Activated T-cell treated with anti-CD3 and anti-CD28 coated beads for 4 hours (primary cell): ENCODE measurements at regions not wholly inside any gene's neighbourhood (a gene's known extent, or its start where the extent isn't known, plus 50 kb on each side); places are given as distances from the start of the nearest gene placed in this dataset.

Experiments
- DNase-seq: peaks from one replicate; pipeline ENCODE4 v3.0.0-alpha.2; 2020

DNA sequence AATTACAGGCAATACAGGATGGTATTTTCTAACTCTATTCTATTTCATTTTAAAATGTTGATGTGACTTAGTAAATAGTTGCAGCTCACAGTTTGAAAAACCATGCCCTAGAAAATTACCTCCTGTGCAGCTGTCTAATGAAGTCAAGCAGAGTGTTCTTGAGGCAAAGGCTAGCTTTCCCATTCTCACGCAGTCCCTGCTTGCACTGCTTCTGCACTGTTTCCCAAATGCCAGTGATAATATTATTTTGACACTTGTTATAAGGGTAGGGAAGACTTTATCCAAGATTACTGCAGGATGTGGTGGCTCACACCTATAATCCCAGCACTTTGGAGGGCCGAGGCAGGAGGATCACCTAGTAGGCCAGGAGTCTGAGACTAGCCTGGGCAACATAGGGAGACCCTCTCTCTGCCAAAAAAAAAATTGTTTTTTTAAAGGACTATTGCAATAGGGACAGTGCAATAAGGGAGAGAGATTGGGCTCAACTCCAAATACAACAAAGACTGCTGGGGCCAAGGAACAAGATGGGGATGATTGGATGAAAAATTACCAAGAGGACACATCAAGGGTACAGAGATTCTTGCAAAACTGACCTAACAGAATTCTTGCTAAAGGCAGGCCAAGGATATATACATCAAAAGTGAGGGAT, 196.1 kb downstream of the LY86 start:
- no peak for DNase-seq

DNA sequence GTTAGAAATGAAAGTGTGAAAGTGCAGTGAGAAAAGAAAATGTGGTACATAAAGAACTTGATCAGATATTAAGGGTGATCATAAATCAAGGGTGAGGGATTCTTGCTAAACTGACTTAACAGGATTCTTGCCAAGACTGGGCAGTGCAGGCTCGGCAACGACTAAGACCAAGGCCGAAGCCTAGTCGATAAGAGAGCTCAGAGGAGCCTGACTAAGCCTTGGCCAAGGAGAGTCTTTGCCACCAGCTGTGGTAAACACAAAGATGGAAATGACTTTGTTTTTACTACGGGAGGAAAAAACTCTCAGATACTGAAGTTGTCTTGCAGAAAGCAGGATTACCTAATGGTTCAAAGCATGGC, 196.6 kb downstream of the LY86 start:
- DNase-seq, result no peak

DNA sequence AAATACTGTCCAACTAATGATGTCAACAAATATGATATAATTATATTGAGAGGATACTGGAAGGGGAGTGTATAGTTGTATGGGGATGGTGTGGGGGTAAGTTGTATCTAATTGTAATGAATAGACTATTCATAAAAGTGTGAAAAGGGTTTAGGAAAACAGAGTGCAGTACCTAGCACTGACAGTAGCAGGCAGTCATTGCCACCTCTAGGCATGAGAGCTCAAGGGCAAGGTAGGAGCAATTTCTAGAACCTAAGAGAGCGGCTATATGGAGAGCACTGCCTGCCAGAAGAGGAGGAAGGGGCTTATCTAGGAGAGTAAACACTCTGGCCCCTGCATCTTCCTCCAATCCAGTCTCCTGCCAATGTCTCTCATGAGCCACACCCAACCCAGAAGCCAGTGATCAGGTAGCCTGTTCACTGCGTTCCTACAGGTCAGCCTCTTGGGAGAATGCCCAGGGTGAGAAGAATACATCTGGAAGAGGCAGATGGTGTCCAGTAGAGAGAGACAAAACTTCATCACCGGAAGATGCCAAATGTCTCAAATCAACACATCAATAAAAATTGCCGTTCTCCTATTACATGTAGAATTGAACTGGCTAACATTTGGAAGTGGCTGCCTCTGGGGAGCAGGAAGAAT, 200.0 kb downstream of the LY86 start:
- no peak for DNase-seq

DNA sequence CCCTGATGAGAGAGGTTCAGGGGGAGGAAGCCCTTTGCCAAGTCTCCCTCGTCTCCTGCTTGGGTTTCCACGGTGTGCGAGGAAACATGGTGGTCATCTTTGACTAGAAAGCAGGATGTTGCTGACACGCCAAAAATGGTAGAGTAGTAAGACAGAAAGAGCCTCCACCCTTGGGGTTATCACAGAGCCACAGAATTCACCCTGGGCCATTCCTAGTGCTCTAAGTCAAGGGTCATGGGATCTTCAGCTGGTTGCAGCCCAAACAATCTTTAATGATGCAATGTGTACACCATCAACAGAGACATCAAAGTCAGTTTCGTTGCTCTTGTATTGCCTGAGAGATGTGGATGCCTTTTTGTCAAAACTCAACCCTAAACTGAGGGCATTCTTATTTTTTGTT, 201.9 kb downstream of the LY86 start:
- no peak for DNase-seq

DNA sequence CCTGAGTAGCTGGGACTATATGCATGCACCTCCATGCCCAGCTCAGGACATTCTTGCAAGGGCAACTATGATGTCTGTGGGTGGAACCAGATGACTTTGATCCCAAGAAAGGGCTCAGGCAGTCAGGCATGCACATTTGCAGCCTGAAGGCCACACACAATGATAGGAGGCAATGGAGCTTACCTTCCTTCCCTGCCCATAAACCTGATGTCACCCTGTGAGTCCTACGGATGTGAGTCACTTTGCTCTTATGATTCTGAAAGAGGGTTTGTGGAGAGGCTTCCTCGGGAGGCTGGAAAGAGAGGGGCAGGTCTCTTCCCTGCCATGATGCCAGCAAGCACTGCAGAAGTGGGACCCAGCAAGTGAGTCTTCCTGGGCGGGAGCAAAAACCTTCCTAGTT, 202.4 kb downstream of the LY86 start:
- DNase-seq, result no peak

DNA sequence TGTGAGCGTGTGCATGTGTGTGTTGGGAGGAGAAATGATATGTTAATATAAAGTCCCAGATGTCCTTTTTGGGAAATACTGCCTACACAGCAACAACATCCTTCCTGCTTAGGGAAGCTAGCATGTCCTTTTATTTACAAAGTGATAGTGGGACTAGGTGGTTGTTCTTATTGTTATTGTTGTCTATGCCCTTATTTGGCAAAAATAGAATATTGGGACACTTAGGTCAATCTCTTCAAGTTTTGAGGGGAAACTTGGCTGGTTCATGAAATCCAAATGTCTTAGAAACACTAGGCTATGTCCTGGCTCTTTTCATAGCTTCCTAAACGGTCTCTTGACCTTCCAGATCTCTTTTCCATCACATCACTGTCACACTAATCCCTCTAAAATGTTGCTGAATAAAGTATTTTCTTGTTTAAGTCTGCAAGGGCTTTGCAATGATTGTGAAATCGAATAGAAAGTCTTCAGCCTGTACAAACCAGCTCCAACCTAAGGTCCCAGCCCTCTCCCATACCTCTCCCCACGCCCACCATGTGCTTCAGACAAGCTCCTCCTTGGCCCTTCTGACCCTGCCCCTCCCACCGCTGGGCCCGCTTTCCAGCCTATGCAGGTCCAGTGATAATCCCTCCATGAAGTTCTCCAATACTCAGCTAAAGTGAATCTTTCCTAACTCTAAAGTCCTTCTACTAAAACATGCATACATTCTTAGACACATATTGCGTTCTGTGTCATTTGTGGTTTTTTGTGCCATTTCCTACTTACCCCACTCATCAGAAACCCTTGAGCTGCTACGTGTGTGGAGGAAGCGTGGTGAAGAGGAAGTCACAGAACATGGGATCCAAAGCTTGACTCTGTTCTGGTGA, 205.1 kb downstream of the LY86 start:
- no peak for DNase-seq

DNA sequence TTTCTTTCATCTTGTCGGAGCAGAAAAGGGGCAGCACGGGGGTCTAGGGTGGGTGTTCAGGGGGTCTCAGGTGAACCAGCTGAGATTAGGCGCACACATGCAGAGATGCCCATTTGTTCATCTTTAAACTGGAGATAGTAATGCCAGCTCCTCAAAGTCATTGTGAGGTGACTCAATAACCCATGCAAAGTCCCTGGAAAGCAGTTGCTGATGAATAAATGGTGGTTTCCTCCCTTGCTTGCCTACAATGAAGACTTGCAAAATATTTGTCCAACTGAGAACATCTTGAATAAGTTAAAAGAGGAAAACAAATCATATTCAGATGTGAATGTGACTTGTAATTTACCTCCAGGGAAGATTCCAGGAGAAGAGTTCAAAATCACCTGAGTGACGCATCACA, 206.9 kb downstream of the LY86 start:
- DNase-seq, result no peak

DNA sequence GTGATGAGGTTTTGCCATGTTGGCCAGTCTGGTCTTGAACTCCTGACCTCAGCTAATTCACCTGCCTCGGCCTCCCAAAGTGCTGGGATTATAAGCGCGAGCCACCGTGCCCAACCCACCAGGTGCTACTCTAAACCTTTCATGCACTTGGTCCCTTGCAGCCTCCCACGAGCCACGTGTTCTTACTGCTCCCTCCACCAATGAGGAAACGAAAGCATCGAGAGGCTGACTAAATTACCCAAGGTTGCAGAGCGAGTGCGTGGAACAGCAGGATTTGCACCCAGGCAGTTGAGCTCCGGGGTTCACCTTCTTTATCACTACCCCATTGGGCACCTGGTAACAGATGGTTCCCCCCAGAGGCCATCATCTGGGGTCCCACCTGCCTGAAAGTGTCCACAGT, 208.3 kb downstream of the LY86 start:
- DNase-seq, result no peak

DNA sequence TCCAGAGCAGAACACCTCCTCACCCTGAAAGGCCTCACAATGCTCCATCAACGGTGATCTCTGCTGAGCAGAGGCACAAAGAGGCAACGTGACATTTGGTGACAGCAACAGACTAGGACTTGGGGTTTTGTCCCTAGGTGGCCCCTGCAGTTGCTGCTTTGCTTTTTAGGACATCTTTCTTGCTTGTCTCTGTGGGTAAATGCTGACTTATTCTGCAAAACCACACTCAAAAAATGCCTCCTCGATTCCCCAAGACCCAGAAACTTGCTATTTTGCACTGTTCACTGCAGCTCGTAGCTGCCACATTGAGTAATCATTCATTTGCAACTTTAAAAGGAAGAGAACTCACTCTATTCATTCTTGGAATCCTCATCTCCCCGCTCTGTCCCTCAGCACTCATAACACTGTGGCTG, 209.9 kb downstream of the LY86 start:
- DNase-seq, result no peak

DNA sequence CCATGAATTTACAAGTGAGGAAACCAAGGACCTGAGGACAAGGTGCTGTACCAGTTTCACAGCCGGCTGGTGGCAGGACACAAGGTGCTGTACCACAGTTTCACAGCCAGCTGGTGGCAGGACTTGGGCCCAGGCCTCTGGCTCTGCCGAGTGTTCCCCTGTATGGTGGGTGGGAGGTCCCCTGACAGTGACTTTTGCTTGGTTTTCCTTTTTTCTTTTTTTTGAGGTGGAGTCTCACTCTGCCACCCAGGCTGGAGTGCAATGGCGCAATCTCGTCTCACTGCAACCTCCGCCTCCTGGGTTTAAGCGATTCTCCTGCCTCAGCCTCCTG, 212.4 kb downstream of the LY86 start:
- DNase-seq, result no peak

DNA sequence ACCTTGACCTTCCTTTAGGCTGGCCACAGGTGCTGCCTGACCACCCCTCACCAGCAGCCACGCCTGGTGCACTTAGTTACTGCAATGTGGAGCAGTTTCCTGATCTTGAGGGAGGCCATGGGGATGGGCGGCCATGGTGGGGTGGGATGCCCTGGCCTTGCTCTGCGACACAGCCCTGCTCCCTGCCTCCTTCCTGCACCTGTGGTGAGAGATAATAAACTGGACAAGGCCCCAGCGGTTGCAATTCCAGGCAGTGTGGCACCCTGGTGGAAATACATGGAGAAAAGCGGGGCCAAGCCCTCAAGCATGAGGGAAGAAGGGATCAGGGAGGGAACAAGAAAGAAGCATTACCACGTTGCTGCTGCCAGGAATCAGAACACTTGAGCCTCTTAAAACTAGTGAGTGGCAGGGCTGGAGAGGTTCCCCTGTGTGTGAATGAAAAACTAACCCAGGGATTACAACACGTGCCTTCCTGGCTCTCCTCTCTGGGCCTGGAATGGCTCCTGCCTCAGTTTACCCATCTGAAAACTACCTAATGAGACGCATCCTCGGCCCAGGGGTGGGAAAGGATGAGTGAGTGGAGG, 213.2 kb downstream of the LY86 start:
- DNase-seq, result no peak

DNA sequence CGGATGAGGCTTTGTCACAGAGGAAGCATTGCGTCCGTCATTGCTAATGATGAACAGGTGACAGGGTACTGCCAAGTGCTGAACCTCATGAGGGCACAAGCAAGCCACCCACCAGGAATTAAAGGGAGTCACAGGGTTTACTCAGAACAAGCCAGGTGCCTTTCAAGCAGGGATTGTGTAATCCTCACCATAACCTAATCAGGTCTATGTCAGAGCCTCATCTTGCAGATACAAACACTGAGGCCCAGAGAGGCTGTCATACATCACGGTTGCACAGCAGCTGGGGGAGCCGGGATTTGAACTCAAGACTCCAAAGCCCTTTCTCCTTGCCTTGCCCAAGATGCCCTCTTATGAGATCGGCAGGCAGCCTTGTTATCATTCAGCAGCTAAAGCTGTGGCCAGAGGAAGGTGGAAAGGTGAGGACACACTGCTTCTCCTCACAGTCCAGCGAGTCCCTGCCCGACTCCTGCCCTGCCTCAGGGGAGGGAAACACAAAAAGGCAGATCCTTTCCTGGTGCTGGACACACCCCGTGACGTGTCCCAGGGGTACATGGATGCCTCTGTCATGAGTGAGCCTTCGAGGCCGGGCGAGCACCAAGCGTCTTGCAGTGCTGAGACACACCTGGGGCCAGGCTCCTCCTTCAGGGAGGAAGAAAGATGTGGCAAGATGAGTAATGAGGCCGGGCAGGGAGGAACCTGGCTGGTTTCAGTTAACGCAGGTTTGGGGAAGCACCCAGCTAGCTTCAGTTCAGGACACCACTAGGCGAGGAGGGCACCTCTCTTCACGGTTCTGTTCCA, 214.9 kb downstream of the LY86 start:
- no peak for DNase-seq

DNA sequence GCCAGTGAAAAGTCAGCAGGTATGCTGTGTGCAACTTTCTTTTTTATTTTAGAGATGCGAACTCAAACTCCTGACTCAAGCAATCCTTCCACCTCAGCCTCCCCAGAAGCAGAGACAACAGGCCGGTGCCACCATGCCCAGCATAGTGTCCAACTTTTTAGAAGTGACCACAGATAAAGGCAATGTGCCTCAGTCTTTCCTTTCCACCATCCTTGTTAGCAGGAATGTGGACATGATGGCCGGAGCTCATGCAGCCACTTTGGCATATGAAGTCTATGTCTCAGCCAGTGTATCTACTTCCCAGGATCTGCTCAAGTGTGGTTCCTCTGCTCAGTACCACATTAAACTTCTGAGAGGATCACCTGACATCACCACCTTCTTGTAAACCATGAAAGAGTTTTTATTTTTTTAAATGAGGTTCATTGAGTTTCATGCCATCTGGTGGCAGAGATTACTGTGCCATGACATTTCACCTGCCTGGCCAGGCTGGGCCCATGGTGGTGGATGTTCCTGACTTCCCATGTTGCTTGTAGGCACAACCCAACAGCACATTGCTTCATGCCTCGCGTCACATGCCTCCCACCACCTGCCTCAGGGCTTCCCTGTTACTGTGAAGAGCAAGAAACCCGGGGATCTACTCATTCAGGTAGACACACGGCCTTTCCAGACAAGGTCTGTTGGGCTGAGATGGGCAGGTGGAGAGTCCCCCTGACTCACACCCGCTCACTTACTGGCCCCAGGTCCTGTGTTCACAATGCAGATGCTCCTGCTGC, 216.5 kb downstream of the LY86 start:
- DNase-seq, result no peak

DNA sequence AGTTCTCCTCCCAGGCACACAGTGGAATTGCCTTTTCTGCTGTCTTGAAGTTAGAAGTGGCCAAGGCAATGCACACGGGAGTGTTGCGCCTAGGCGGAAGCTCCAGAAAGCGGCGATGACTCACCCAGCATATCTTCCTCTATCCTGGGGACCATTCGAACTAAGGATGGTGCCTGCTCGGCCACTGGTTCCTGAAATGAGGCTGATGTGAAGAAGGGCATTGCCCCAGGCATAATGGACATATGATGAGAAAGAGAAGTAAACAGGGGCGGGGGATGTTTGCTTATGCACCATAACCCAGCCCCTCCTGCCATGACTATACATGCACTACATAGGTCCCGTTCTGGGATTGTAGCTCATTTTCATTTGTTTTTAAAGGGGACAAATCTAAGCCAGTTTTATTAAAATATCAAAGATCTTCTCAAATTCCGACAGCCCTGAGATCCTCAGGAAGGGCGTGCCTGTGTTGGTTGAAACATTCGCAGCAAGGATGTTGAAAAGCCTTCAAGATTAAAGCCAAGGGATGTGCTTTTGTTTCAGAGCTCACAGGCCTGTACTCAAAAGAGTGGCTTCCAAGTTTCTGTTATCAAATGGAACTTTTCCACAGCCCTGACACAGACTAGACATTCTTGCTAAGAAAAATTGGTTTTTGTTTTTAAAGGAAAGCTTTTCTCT, 218.5 kb downstream of the LY86 start:
- DNase-seq, result no peak

DNA sequence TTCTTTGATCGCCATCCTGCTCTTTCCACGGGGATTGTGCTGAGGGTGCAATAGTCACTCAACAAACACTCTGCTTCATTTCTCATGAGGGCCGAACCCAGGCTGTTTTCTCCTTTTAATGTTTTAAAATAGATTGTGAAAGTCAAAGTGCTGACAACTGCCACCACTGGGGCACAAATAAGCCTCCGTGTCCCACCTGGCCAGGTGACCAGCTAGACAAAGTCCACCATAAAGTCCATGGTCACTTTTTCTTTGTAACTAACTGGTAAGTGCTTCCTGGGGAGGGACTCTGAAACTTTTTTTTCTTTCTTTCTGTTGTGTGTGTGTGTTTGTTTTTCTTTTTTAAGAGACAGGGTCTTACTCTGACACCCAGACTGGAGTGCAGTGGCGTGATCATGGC, 219.8 kb downstream of the LY86 start:
- DNase-seq, result no peak

DNA sequence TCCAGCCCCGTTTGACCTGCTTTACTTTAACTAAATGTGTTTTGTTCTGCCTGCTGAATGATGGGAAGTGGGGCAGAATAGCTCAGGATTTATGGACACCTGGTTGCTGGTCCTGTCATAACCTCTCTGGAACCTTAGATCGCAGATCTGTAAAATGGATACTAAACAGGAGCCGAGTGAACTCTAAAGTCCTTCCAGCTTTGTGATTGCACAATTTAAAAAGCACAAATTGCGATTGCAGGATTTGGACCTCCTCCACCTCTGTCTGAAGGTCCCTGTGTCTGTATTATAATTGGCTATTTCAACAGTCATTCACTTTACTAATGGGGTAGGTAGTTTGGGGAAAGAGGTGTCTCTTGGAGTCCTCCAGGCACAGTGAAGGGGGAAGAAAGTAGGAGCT, 220.4 kb downstream of the LY86 start:
- DNase-seq, result no peak

DNA sequence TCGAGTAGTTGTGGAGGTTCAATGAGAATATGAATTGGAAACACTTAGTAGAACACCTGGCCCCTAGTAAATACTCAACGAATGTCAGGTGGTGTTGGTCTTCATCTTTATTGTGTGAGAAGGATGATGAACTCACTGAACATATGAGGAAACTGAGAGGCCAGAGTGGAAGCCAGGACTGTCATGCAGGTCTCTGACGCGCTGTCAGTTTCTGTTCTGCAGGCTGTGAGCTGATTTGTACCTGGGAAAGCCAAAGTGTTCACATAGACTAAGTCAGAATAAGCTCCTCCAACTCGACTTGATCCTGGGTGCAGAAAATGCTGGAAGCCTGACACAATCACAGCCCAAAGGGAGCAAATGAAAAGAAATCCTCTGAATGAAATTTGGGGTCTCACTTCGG, 222.2 kb downstream of the LY86 start:
- no peak for DNase-seq

DNA sequence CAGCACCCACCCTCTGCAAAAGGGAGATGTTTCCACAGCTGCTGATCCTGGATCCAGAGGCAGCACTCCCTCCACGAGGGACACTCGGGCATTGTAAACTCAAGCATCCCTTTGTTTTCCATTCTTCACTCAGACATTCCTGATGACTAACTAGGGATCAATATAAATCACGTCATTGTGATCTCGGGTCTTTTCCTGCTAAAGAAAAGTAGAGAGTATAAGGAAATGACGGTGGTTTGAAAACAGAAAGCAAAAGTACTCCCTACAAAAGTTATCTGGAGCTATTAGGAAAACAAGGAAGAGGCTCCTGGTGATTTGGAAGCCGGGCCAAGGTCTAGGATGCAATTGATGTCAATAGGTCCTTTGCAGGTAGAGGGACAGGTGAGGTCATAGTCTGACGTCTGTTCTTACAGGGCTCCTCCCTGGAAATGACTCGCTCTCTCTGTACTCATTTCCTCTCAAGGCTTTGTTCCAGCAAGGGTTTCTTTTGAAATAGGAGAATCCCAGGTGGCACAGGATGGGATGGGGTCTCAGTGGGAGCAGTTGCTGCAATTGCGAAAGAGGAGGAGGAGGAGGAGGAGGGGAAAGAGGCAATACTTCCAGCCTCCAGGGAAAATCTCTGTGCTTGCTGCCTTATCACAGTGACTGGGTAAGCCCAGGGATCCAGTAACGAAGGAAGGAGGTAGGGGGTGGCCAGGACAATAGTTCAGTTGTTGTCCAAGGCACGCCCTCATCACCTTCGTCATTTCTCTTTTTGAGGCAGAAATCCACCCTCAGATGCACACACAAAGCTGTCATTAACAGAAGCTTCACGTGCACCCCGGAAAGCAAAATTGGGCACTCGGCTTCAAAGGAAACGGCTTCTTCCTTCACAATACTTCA, 222.8 kb downstream of the LY86 start:
- no peak for DNase-seq

DNA sequence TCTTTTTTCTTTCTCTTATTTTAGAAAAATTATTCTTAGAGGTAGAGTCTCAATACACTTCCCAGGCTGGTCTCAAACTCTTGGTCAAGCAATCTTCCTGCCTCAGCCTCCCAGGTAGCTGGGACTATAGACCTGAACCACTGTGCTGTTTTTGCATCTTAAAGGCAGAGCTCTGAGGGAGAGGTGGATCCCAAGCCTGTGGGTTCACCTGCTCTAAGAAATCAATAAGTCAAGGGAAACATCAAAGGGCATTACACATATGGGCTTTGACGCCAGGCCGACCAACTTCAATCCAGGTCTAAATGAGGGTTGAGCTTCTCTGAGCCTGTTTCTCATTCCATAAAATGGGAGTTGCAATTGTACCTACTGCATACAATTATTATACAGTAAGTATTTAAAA, 223.9 kb downstream of the LY86 start:
- DNase-seq, result no peak

DNA sequence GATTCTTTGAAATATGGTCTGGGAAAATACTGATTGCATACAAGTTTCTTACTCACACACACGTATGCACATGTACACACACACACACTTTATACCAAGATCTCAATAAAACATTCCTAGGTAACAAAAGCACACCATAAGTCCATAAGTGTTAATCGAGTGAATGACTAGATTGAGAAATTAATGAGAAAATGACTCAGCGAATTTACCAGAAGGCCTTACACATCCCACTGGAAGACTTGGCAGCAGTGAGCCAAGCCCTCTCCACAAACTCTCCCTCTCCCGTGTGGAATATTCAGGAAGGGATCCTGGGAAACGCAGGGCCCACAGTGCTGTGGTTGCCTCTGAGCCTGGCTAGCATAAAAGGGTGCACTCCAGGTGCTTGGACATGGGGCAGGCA, 227.2 kb downstream of the LY86 start:
- DNase-seq, result no peak

DNA sequence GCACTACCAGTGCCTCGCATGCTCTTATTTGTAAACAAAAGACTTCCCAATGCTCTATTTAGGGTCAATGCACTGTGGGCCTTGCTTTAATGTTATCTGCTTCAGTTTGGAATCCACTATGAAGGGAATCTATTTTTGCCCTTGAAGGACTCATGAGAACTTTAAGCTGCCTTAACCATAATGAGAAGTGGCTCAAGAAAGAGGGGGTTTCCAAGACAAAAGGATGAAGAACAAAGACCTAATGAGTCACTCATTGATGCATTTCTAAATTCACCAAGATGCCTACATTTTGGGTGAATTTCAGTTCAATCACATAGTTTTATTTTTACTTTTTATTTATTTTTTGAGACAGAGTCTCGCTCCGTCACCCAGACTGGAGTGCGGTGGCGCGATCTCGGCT, 228.2 kb downstream of the LY86 start:
- no peak for DNase-seq
